H54 (cell line): ENCODE measurements at regions not wholly inside any gene's neighbourhood (a gene's known extent, or its start where the extent isn't known, plus 50 kb on each side); places are given as distances from the start of the nearest gene placed in this dataset.
A peak's percentile ranks its signal among the peaks of the same experiment; 100 is the strongest.
"Not testable (repeated sequence)": the region's sequence is repeated elsewhere in the genome, so short reads cannot be mapped to it uniquely, and the experiment has no call there.

ENCODE experiments used
- DNase-seq: peaks from one replicate; pipeline ENCODE4 v3.0.0; 2011; ENCODE audit warnings: low spot score, mixed read lengths; ENCODE audit not compliant: insufficient read length
- FAIRE-seq: peaks from 3 replicates; lab custom pipeline; 2011; peaks lifted over from hg19 to GRCh38; lab: Jason Lieb, UNC
- POLR2A ChIP-seq: IDR thresholded peaks from 2 replicates; pipeline ENCODE4 v1.6.1; 2011; ENCODE audit warnings: low read depth, mild to moderate bottlenecking, low read length

DNA sequence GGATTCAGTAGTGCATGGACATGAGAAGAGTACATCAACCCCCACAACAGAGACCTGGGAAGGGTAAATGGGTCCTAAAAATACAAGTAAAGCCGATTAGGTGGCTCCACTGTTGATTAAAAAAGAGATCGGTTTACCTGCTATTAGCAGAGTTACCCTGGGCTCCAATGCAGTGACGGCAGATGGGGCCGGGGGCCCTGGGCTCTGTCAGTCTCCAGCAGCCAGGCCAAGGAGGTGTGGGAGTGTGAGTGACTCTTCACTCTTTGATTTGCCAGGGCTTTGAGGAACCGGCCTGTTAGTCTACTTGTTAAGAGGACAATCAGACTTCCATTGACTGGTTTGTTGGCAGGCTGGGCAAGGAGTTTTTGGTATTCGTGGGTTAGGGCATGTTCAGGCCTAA, 1368.7 kb downstream of the UQCRFS1 start:
- FAIRE-seq (no peak), DNase-seq (no peak)
- no peak for TF ChIP-seq POLR2A

- FAIRE-seq: no peak
- TF ChIP-seq POLR2A: no peak
- no peak for DNase-seq
Observed at GRCh38 chr19:27843861-27844260, 1369.1 kb downstream of the UQCRFS1 start.

- TF ChIP-seq POLR2A: no peak
- FAIRE-seq (no peak), DNase-seq (no peak)
Observed at GRCh38 chr19:27833031-27833430, 1379.9 kb downstream of the UQCRFS1 start.

GRCh38 chr19:27828829-27829228, 1384.1 kb downstream of the UQCRFS1 start:
- TF ChIP-seq POLR2A: no peak
- FAIRE-seq (no peak), DNase-seq (no peak)

DNA sequence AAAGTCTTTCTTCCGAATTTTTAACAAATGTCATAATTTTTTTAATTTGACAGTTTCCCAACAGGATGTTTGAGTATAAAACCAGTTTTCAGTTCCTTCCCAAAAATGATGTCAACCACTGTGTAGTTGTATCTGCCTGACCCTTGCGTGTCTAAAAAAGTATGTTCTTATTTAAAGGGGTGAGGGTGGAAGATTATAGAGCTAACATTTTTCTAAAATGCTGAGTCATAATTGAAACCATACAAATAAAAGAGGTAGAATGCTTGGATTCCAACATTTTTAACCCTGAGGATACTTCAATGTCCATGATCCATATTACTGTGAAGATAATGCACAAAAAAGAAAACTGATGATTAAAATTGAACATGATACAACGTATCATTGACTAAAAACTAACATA, 1388.8 kb downstream of the UQCRFS1 start:
- FAIRE-seq (no peak), DNase-seq (no peak)
- no peak for TF ChIP-seq POLR2A

DNA sequence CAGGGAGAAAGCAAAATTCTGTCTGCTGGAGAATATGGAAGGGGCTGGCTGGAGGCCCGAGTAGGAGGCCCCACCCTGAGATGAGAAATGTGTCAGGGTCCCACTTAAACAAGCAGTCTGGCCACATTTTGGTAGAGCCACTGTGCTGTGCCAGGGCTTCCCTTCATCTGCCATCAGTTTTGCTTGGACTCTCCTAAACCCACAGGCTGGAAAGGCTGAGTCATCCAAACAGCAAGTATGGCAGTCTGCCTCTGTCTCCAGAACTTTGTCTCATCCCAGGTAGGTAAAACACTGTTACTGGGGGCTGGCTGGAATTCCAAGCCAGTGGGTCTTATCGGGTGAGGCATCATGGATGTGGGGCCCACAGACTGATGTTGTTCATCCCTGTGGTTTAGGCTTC, 1390.6 kb downstream of the UQCRFS1 start:
- DNase-seq: no peak
- FAIRE-seq: peak; percentile 50
- TF ChIP-seq POLR2A: no peak

DNA sequence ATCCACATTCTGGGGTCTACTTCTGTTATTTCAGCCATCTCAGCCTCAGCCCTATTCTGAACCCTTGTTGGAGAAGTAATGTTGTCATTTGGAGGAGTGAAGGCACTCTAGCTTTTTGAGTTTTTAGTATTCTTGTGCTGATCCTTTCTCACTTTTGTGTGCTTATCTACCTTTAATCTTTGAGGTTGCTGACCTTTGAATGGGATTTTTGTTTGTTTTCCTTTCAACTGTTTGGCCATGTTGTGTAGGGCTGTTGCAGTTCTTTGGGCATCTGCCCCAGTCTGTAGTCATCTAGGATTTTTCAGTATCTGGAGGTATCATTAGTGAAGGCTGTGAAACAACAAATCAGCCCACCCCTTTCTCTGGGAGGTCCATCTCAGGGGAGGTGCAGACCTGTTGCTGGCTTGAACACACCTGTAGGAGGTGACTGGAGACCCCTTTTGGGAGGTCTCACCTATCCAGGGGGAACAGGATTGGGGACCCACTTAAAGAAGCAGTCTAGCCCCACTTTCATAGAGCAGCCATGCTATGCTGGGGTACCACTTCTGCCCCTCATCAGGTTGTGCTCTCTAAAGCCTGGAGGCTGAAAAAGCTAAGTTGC, 1391.4 kb downstream of the UQCRFS1 start:
- no peak for TF ChIP-seq POLR2A
- FAIRE-seq: no peak
- DNase-seq: no peak

- DNase-seq: no peak
- no peak for FAIRE-seq
- TF ChIP-seq POLR2A: no peak
Observed at GRCh38 chr19:27815985-27816384, 1397.0 kb downstream of the UQCRFS1 start.

- FAIRE-seq, DNase-seq: not testable (repeated sequence)
Observed at GRCh38 chr19:27814834-27815233, 1398.1 kb downstream of the UQCRFS1 start.

GRCh38 chr19:27814274-27814673, 1398.7 kb downstream of the UQCRFS1 start:
- FAIRE-seq, DNase-seq: not testable (repeated sequence)

GRCh38 chr19:27806471-27807070, 1406.4 kb downstream of the UQCRFS1 start:
- no peak for FAIRE-seq
- no peak for DNase-seq
- TF ChIP-seq POLR2A: no peak

- DNase-seq: no peak
- FAIRE-seq: no peak
- TF ChIP-seq POLR2A: no peak
Observed at GRCh38 chr19:27805848-27806247, 1407.1 kb downstream of the UQCRFS1 start.

- not testable (repeated sequence) for DNase-seq
- FAIRE-seq: peak; percentile 11
Observed at GRCh38 chr19:27802293-27802692, 1410.7 kb downstream of the UQCRFS1 start.

DNA sequence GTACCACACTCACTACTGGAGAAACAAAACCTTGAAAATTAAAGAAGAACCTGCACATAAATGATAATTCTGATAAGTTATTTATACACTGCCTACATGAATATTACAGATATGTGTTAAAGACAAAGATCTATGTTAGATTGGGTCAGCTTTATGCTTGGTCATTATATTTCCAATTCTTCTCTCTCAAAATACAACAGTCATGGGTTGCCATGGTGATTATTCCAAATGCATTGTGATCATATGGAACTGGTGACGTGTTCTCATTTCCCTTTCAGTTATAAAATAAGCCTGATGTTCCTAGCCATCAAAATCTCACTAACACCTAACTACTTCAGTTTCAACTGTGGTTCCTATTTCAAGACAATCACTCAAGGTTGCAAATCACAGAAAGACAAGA, 1416.4 kb downstream of the UQCRFS1 start:
- no peak for FAIRE-seq

DNA sequence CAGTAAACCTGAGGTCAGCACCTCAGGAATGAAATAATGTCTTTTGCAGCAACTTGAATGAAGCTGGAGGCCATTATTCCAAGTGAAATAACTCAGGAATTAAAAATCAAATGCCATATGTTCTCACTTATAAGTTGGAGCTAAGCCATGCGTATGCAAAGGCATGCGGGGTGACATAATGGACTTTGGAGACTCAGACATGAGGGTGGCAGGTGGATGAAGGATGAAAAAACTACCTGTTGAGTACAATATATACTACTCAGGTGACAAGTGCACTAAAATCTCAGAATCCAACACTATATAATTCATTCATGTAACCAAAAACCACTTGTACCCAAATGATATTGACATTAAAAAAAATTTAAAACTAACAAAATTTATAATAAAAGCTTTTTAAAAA, 1416.9 kb downstream of the UQCRFS1 start:
- no peak for FAIRE-seq
- no peak for DNase-seq
- no peak for TF ChIP-seq POLR2A

More for the DNA sequence above, 1416.4 kb downstream of the UQCRFS1 start:
- DNase-seq: no peak
- no peak for TF ChIP-seq POLR2A
